GM12875 (cell line): ENCODE measurements at regions not wholly inside any gene's neighbourhood (a gene's known extent, or its start where the extent isn't known, plus 50 kb on each side); places are given as distances from the start of the nearest gene placed in this dataset.
A peak's percentile ranks its signal among the peaks of the same experiment; 100 is the strongest.

Experiments
- H3K4me3 ChIP-seq: one replicate; pipeline ENCODE4 v1.5.1; 2011; ENCODE audit warnings: low read depth, low read length, control low read depth
- CTCF ChIP-seq: IDR thresholded peaks from 2 replicates; pipeline ENCODE4 v1.5.1; 2011; ENCODE audit warnings: low read depth, mild to moderate bottlenecking, control low read depth, inconsistent platforms, low read length, moderate library complexity, borderline replicate concordance; ENCODE audit not compliant: insufficient read depth

GRCh38 chr2:198325359-198325758 lies 521.0 kb downstream of the PLCL1 start:
- H3K4me3 ChIP-seq: no peak overlapping the region
- TF ChIP-seq CTCF: no peak

- no peak for TF ChIP-seq CTCF
- no peak overlapping the region for H3K4me3 ChIP-seq
Observed at GRCh38 chr2:198324071-198324470, 519.7 kb downstream of the PLCL1 start.

GRCh38 chr2:198322275-198322674 lies 517.9 kb downstream of the PLCL1 start:
- H3K4me3 ChIP-seq: no peak overlapping the region
- peak; percentile 43; the same call in 1 of the 2 replicates for TF ChIP-seq CTCF

- TF ChIP-seq CTCF: no peak
Observed at GRCh38 chr2:198321522-198322088, 517.2 kb downstream of the PLCL1 start.

GRCh38 chr2:198316852-198317396 lies 512.5 kb downstream of the PLCL1 start:
- no peak overlapping the region for H3K4me3 ChIP-seq
- no peak for TF ChIP-seq CTCF

More at GRCh38 chr2:198321522-198322088, 517.2 kb downstream of the PLCL1 start:
- no peak overlapping the region for H3K4me3 ChIP-seq

GRCh38 chr2:198315791-198316630 lies 511.6 kb downstream of the PLCL1 start:
- TF ChIP-seq CTCF: no peak
- H3K4me3 ChIP-seq: no peak overlapping the region
